Amygdala (tissue), 56 donors: ENCODE measurements at regions not wholly inside any gene's neighbourhood (a gene's known extent, or its start where the extent isn't known, plus 50 kb on each side); places are given as distances from the start of the nearest gene placed in this dataset.
"Not testable (repeated sequence)": the region's sequence is repeated elsewhere in the genome, so short reads cannot be mapped to it uniquely, and the experiment has no call there.

Experiments
- DNase-seq, 56 donors: peaks; one replicate each; lab custom pipeline; 2025; lab: John Stamatoyannopoulos, UW

- DNase-seq = no peak
Observed at GRCh38 chr1:113291777-113292602, 98.3 kb upstream of the MAGI3 start.

GRCh38 chr1:113292603-113293255, 97.6 kb upstream of the MAGI3 start:
- no peak for DNase-seq

- no peak for DNase-seq
Observed at GRCh38 chr1:113293256-113293626, 97.1 kb upstream of the MAGI3 start.

- no peak for DNase-seq
Observed at GRCh38 chr1:113297749-113298148, 92.6 kb upstream of the MAGI3 start.

- peak in 3 of 56 donors; percentile 12 to 31 (median 25) for DNase-seq
Observed at GRCh38 chr1:113298941-113299340, 91.4 kb upstream of the MAGI3 start.

GRCh38 chr1:113302636-113303035, 87.7 kb upstream of the MAGI3 start:
- DNase-seq = no peak

- no peak for DNase-seq
Observed at GRCh38 chr1:113303267-113303666, 87.0 kb upstream of the MAGI3 start.

GRCh38 chr1:113305029-113305428, 85.3 kb upstream of the MAGI3 start:
- DNase-seq = not testable (repeated sequence)

GRCh38 chr1:113307771-113308445, 82.4 kb upstream of the MAGI3 start:
- DNase-seq = no peak

GRCh38 chr1:113312651-113313050, 77.7 kb upstream of the MAGI3 start:
- not testable (repeated sequence) for DNase-seq

- DNase-seq = no peak
Observed at GRCh38 chr1:113314600-113314999, 75.7 kb upstream of the MAGI3 start.

- DNase-seq = no peak
Observed at GRCh38 chr1:113320272-113320671, 70.0 kb upstream of the MAGI3 start.

GRCh38 chr1:113320972-113321680, 69.2 kb upstream of the MAGI3 start:
- no peak for DNase-seq

- DNase-seq = no peak
Observed at GRCh38 chr1:113321771-113322387, 68.4 kb upstream of the MAGI3 start.

GRCh38 chr1:113322439-113322838, 67.9 kb upstream of the MAGI3 start:
- DNase-seq = no peak

GRCh38 chr1:113325022-113325421, 65.3 kb upstream of the MAGI3 start:
- no peak for DNase-seq

GRCh38 chr1:113326976-113327375, 63.3 kb upstream of the MAGI3 start:
- DNase-seq = no peak

- DNase-seq = no peak
Observed at GRCh38 chr1:113333056-113333455, 57.3 kb upstream of the MAGI3 start.

- no peak for DNase-seq
Observed at GRCh38 chr1:113340038-113340437, 50.3 kb upstream of the MAGI3 start.
